A673 (cell line): ENCODE measurements at regions not wholly inside any gene's neighbourhood (a gene's known extent, or its start where the extent isn't known, plus 50 kb on each side); places are given as distances from the start of the nearest gene placed in this dataset.

ENCODE experiments used
- CTCF ChIP-seq: fragments of 300-800, 200-600 bp; sonication (generic); conservative IDR thresholded peaks from 2 replicates; pipeline ENCODE4 v1.5.1; 2017; ENCODE audit warnings: low read depth, mild to moderate bottlenecking, antibody characterized with exemption, low read length, moderate library complexity, mixed read lengths
- EZH2 ChIP-seq: fragments of 200-600 bp; sonication (generic); IDR thresholded peaks from 2 replicates; pipeline ENCODE4 v1.6.1; 2017; ENCODE audit warnings: borderline replicate concordance, low read depth, mild to moderate bottlenecking, mixed read lengths, antibody characterized with exemption, low read length; ENCODE audit not compliant: poor library complexity, severe bottlenecking

- TF ChIP-seq CTCF (no peak), EZH2 (no peak)
Observed at GRCh38 chr4:77445823-77446222, 159.8 kb upstream of the CXCL13 start.
